Glutamatergic neuron (in vitro differentiated cells): ENCODE measurements at regions not wholly inside any gene's neighbourhood (a gene's known extent, or its start where the extent isn't known, plus 50 kb on each side); places are given as distances from the start of the nearest gene placed in this dataset.

Experiments
- DNase-seq: peaks from one replicate; pipeline ENCODE4 v3.0.0; 2022
- H3K27ac Mint-ChIP-seq: one replicate; pipeline ENCODE4 v1.8.0; 2020; ENCODE audit warnings: mild to moderate bottlenecking, mixed read lengths, inconsistent platforms; ENCODE audit not compliant: unreplicated experiment
- H3K27me3 Mint-ChIP-seq: one replicate; pipeline ENCODE4 v1.8.0; 2020; ENCODE audit warnings: mild to moderate bottlenecking, moderate library complexity, mixed read lengths, inconsistent platforms; ENCODE audit not compliant: unreplicated experiment
- H3K36me3 Mint-ChIP-seq: one replicate; pipeline ENCODE4 v1.8.0; 2020; ENCODE audit warnings: mild to moderate bottlenecking, mixed read lengths, inconsistent platforms; ENCODE audit not compliant: unreplicated experiment
- H3K4me1 Mint-ChIP-seq: one replicate; pipeline ENCODE4 v1.8.0; 2020; ENCODE audit warnings: mild to moderate bottlenecking, low read depth, mixed read lengths, inconsistent platforms; ENCODE audit not compliant: unreplicated experiment
- H3K4me3 Mint-ChIP-seq: one replicate; pipeline ENCODE4 v1.8.0; 2020; ENCODE audit warnings: mild to moderate bottlenecking, mixed read lengths, inconsistent platforms; ENCODE audit not compliant: unreplicated experiment
- H3K9me3 Mint-ChIP-seq: one replicate; pipeline ENCODE4 v1.8.0; 2020; ENCODE audit warnings: mild to moderate bottlenecking, moderate library complexity, mixed read lengths, inconsistent platforms; ENCODE audit not compliant: unreplicated experiment
- CTCF ChIP-seq: fragments of 200-600 bp; sonication (generic); IDR thresholded peaks from one replicate; pipeline ENCODE4 v1.5.0; 2021; ENCODE audit not compliant: partially characterized antibody, unreplicated experiment

- Mint-ChIP-seq H3K36me3 (no peaks in the 10 kb centered on the region), H3K27ac (no peak overlapping the region), H3K9me3 (no peaks in the 10 kb centered on the region), H3K27me3 (no peaks in the 10 kb centered on the region), H3K4me3 (no peak overlapping the region), H3K4me1 (no peaks in the 10 kb centered on the region)
- no peak for TF ChIP-seq CTCF
- no peak for DNase-seq
Observed at GRCh38 chr4:32145987-32146386, 1425.8 kb downstream of the PCDH7 start.

- H3K4me1 Mint-ChIP-seq = no peaks in the 10 kb centered on the region
- H3K27me3 Mint-ChIP-seq = no peaks in the 10 kb centered on the region
- H3K4me3 Mint-ChIP-seq = no peak overlapping the region
- H3K27ac Mint-ChIP-seq = no peak overlapping the region
- DNase-seq = no peak
- no peak for TF ChIP-seq CTCF
- no peaks in the 10 kb centered on the region for H3K36me3 Mint-ChIP-seq
- no peaks in the 10 kb centered on the region for H3K9me3 Mint-ChIP-seq
Observed at GRCh38 chr4:32147446-32148085, 1427.4 kb downstream of the PCDH7 start.

- no peaks in the 10 kb centered on the region for H3K4me1 Mint-ChIP-seq
- no peaks in the 10 kb centered on the region for H3K36me3 Mint-ChIP-seq
- DNase-seq = no peak
- H3K27ac Mint-ChIP-seq = no peak overlapping the region
- TF ChIP-seq CTCF = no peak
- no peak overlapping the region for H3K4me3 Mint-ChIP-seq
- H3K9me3 Mint-ChIP-seq = no peaks in the 10 kb centered on the region
- no peaks in the 10 kb centered on the region for H3K27me3 Mint-ChIP-seq
Observed at GRCh38 chr4:32148111-32148666, 1428.0 kb downstream of the PCDH7 start.

GRCh38 chr4:32158961-32159360 lies 1438.8 kb downstream of the PCDH7 start:
- no peaks in the 10 kb centered on the region for H3K4me1 Mint-ChIP-seq
- no peak overlapping the region for H3K27ac Mint-ChIP-seq
- no peaks in the 10 kb centered on the region for H3K9me3 Mint-ChIP-seq
- DNase-seq = no peak
- H3K4me3 Mint-ChIP-seq = no peak overlapping the region
- no peaks in the 10 kb centered on the region for H3K36me3 Mint-ChIP-seq
- no peak for TF ChIP-seq CTCF
- H3K27me3 Mint-ChIP-seq = no peaks in the 10 kb centered on the region

- TF ChIP-seq CTCF = no peak
- Mint-ChIP-seq H3K36me3 (no peaks in the 10 kb centered on the region), H3K4me3 (no peak overlapping the region), H3K27me3 (no peaks in the 10 kb centered on the region), H3K4me1 (no peaks in the 10 kb centered on the region), H3K27ac (no peak overlapping the region), H3K9me3 (no peaks in the 10 kb centered on the region)
- DNase-seq = no peak
Observed at GRCh38 chr4:32161392-32161791, 1441.2 kb downstream of the PCDH7 start.
